ENCODE measurements at regions not wholly inside any gene's neighbourhood (a gene's known extent, or its start where the extent isn't known, plus 50 kb on each side); places are given as distances from the start of the nearest gene placed in this dataset.

DNA sequence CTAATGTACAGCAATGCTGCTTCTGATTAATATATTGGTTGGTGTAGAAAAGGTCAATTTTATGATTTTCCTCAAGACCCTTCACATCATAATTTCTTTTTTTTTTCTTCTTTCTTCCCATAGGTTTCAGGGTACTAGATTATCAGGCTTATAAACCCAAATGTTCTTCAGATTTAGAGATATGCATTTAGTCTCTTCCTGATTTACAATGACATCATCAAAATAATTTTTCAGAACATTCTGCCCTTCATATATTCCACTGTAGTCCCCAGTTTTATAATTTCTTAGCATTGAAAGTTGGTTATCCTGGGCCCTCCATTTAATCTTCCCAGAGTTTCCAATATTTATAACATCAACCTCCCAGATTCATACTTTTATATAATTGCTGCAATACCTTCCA, 226.7 kb upstream of the LRFN5 start:
- TF ChIP-seq, protein P1, sequence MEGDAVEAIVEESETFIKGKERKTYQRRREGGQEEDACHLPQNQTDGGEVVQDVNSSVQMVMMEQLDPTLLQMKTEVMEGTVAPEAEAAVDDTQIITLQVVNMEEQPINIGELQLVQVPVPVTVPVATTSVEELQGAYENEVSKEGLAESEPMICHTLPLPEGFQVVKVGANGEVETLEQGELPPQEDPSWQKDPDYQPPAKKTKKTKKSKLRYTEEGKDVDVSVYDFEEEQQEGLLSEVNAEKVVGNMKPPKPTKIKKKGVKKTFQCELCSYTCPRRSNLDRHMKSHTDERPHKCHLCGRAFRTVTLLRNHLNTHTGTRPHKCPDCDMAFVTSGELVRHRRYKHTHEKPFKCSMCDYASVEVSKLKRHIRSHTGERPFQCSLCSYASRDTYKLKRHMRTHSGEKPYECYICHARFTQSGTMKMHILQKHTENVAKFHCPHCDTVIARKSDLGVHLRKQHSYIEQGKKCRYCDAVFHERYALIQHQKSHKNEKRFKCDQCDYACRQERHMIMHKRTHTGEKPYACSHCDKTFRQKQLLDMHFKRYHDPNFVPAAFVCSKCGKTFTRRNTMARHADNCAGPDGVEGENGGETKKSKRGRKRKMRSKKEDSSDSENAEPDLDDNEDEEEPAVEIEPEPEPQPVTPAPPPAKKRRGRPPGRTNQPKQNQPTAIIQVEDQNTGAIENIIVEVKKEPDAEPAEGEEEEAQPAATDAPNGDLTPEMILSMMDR (conservative IDR thresholded peaks at IDR 0.05; ENCODE audit: low read depth, low read length): no peak
- TF ChIP-seq EZH2 (IDR thresholded peaks at IDR 0.05; ENCODE audit: low read length, unreplicated experiment): no peak
